ENCODE measurements at regions not wholly inside any gene's neighbourhood (a gene's known extent, or its start where the extent isn't known, plus 50 kb on each side); places are given as distances from the start of the nearest gene placed in this dataset.

- TF ChIP-seq CTCF (IDR thresholded peaks at IDR 0.05) (no peak), POLR2A (IDR thresholded peaks at IDR 0.05) (no peak)
Observed at GRCh38 chr12:3933819-3934192, 60.6 kb upstream of the PARP11 start.
